Keratinocyte (primary cell): ENCODE measurements at regions not wholly inside any gene's neighbourhood (a gene's known extent, or its start where the extent isn't known, plus 50 kb on each side); places are given as distances from the start of the nearest gene placed in this dataset.

Source experiments
- EZH2 ChIP-seq: IDR thresholded peaks from one replicate; pipeline ENCODE4 v1.6.1; 2012; ENCODE audit warnings: inconsistent platforms, mild to moderate bottlenecking, low read length, moderate library complexity
- TF ChIP-seq, protein P1 (sequence below), 3 experiments: IDR thresholded peaks in 1 of 3; conservative IDR thresholded peaks in 1 of 3; optimal IDR thresholded peaks in 1 of 3; 2 replicates in 2 of 3; 3 replicates in 1 of 3; pipeline versions ENCODE3 to v1.5.1; 2011; ENCODE audit warnings: low read length in 3 of 3, mild to moderate bottlenecking in 3 of 3, moderate library complexity in 2 of 3, control low read depth in 1 of 3, inconsistent platforms in 1 of 3; ENCODE audit not compliant: insufficient read depth in 2 of 3; ENCODE audit errors: extremely low read depth in 1 of 3

- TF ChIP-seq, protein P1, sequence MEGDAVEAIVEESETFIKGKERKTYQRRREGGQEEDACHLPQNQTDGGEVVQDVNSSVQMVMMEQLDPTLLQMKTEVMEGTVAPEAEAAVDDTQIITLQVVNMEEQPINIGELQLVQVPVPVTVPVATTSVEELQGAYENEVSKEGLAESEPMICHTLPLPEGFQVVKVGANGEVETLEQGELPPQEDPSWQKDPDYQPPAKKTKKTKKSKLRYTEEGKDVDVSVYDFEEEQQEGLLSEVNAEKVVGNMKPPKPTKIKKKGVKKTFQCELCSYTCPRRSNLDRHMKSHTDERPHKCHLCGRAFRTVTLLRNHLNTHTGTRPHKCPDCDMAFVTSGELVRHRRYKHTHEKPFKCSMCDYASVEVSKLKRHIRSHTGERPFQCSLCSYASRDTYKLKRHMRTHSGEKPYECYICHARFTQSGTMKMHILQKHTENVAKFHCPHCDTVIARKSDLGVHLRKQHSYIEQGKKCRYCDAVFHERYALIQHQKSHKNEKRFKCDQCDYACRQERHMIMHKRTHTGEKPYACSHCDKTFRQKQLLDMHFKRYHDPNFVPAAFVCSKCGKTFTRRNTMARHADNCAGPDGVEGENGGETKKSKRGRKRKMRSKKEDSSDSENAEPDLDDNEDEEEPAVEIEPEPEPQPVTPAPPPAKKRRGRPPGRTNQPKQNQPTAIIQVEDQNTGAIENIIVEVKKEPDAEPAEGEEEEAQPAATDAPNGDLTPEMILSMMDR (optimal IDR thresholded peaks at IDR 0.05 in 1 of 3, IDR thresholded peaks at IDR 0.05 in 1 of 3, conservative IDR thresholded peaks at IDR 0.05 in 1 of 3; ENCODE audit: extremely low read depth in 1 of 3, insufficient read depth in 2 of 3, low read length in 3 of 3), result no peak
- TF ChIP-seq EZH2, result no peak
Measured at GRCh38 chr14:105877645-105878044, 351.3 kb downstream of the TMEM121 start.
